ENCODE measurements at regions not wholly inside any gene's neighbourhood (a gene's known extent, or its start where the extent isn't known, plus 50 kb on each side); places are given as distances from the start of the nearest gene placed in this dataset.

- no peaks in the 10 kb centered on the region; the same call in 1 of the 2 replicates for H3K27me3 ChIP-seq (replicated peaks; ENCODE audit: control insufficient read depth, insufficient read depth, low read length)
- H3K36me3 ChIP-seq (ENCODE audit: control insufficient read depth, insufficient read depth, low read length) = no peaks in the 10 kb centered on the region
- no peaks in the 10 kb centered on the region for H3K36me3 Mint-ChIP-seq (ENCODE audit: insufficient read depth, unreplicated experiment)
- no peaks in the 10 kb centered on the region for H3K4me1 ChIP-seq
- no peak for DNase-seq
- H3K4me3 ChIP-seq (ENCODE audit: low read depth, low read length) = no peak overlapping the region
- H3K27ac Mint-ChIP-seq (ENCODE audit: unreplicated experiment) = no peak overlapping the region
- CTCF ChIA-PET = no interaction called here
- no peak overlapping the region for H3K4me3 Mint-ChIP-seq (ENCODE audit: unreplicated experiment)
- H3K9me3 ChIP-seq = no peaks in the 10 kb centered on the region
- TF ChIP-seq CTCF (IDR thresholded peaks at IDR 0.05; ENCODE audit: insufficient read depth in 1 of 2, low read depth in 1 of 2, low read length in 1 of 2, severe bottlenecking in 1 of 2, unreplicated experiment in 1 of 2) = no peak
- POLR2A ChIA-PET = no interaction called here
- H3K4me1 Mint-ChIP-seq (ENCODE audit: low read depth, unreplicated experiment) = no peaks in the 10 kb centered on the region
- H3K27me3 Mint-ChIP-seq (ENCODE audit: insufficient read depth, unreplicated experiment) = peaks cover 7% of the 10 kb centered on the region
- no peaks in the 10 kb centered on the region for H3K9me3 Mint-ChIP-seq (ENCODE audit: unreplicated experiment)
- no TSS peak for BruUV-seq (replicated peaks)
- intact Hi-C loops (cut with micrococcal nuclease; ENCODE audit: unreplicated experiment) = no loop called here
Measured at GRCh38 chr1:30414086-30414850, 309.1 kb downstream of the MATN1 start.

GRCh38 chr1:30413606-30414005 lies 309.8 kb downstream of the MATN1 start:
- CTCF ChIA-PET = no interaction called here
- no peaks in the 10 kb centered on the region; the same call in 1 of the 2 replicates for H3K27me3 ChIP-seq (replicated peaks; ENCODE audit: control insufficient read depth, insufficient read depth, low read length)
- Mint-ChIP-seq H3K27me3 (ENCODE audit: insufficient read depth, unreplicated experiment) (peaks cover 7% of the 10 kb centered on the region), H3K27ac (ENCODE audit: unreplicated experiment) (no peak overlapping the region), H3K9me3 (ENCODE audit: unreplicated experiment) (no peaks in the 10 kb centered on the region), H3K4me1 (ENCODE audit: low read depth, unreplicated experiment) (no peaks in the 10 kb centered on the region), H3K36me3 (ENCODE audit: insufficient read depth, unreplicated experiment) (no peaks in the 10 kb centered on the region), H3K4me3 (ENCODE audit: unreplicated experiment) (no peak overlapping the region)
- H3K9me3 ChIP-seq = no peaks in the 10 kb centered on the region
- H3K4me3 ChIP-seq (ENCODE audit: low read depth, low read length) = no peak overlapping the region
- DNase-seq = no peak
- no TSS peak for BruUV-seq (replicated peaks)
- TF ChIP-seq CTCF (IDR thresholded peaks at IDR 0.05; ENCODE audit: insufficient read depth in 1 of 2, low read depth in 1 of 2, low read length in 1 of 2, severe bottlenecking in 1 of 2, unreplicated experiment in 1 of 2) = no peak
- H3K36me3 ChIP-seq (ENCODE audit: control insufficient read depth, insufficient read depth, low read length) = no peaks in the 10 kb centered on the region
- H3K4me1 ChIP-seq = no peaks in the 10 kb centered on the region
- intact Hi-C loops (cut with micrococcal nuclease; ENCODE audit: unreplicated experiment) = no loop called here
- POLR2A ChIA-PET = no interaction called here

GRCh38 chr1:30413111-30413440 lies 310.3 kb downstream of the MATN1 start:
- Mint-ChIP-seq H3K9me3 (ENCODE audit: unreplicated experiment) (no peaks in the 10 kb centered on the region), H3K36me3 (ENCODE audit: insufficient read depth, unreplicated experiment) (no peaks in the 10 kb centered on the region), H3K4me3 (ENCODE audit: unreplicated experiment) (no peak overlapping the region), H3K4me1 (ENCODE audit: low read depth, unreplicated experiment) (no peaks in the 10 kb centered on the region), H3K27ac (ENCODE audit: unreplicated experiment) (no peak overlapping the region), H3K27me3 (ENCODE audit: insufficient read depth, unreplicated experiment) (peaks cover 7% of the 10 kb centered on the region)
- H3K4me3 ChIP-seq (ENCODE audit: low read depth, low read length) = no peak overlapping the region
- TF ChIP-seq CTCF (IDR thresholded peaks at IDR 0.05; ENCODE audit: insufficient read depth in 1 of 2, low read depth in 1 of 2, low read length in 1 of 2, severe bottlenecking in 1 of 2, unreplicated experiment in 1 of 2) = no peak
- H3K4me1 ChIP-seq = no peaks in the 10 kb centered on the region
- BruUV-seq (replicated peaks) = no TSS peak
- H3K36me3 ChIP-seq (ENCODE audit: control insufficient read depth, insufficient read depth, low read length) = no peaks in the 10 kb centered on the region
- H3K27me3 ChIP-seq (replicated peaks; ENCODE audit: control insufficient read depth, insufficient read depth, low read length) = no peaks in the 10 kb centered on the region; the same call in 1 of the 2 replicates
- intact Hi-C loops (cut with micrococcal nuclease; ENCODE audit: unreplicated experiment) = no loop called here
- POLR2A ChIA-PET = no interaction called here
- no peak for DNase-seq
- CTCF ChIA-PET = no interaction called here
- H3K9me3 ChIP-seq = no peaks in the 10 kb centered on the region
